Hepatic stellate cell (primary cell): ENCODE measurements at regions not wholly inside any gene's neighbourhood (a gene's known extent, or its start where the extent isn't known, plus 50 kb on each side); places are given as distances from the start of the nearest gene placed in this dataset.
"Not testable (repeated sequence)": the region's sequence is repeated elsewhere in the genome, so short reads cannot be mapped to it uniquely, and the experiment has no call there.

Experiments
- DNase-seq: peaks from one replicate; pipeline ENCODE4 v3.0.0; 2011; ENCODE audit warnings: low spot score

- DNase-seq = not testable (repeated sequence)
Measured at GRCh38 chr2:138315619-138316018, 186.0 kb upstream of the SPOPL start.

DNA sequence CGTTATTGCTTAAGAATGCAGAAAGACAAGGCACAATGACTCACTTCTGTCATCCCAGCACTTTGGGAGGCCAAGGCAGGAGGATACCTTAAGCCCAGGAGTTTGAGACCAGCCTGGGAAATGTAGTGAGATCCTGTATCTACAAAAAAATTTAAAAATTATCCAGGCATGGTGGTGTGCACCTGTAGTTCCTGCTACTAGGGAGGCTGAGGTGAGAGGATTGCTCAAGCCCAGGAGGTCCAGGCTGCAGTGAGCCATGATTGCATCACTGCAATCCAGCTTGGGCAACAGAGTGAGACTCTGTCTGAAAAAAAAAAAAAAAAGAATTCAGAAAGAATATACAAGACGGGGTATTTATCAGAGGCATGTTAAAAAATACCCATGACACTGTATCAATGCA lies 182.0 kb upstream of the SPOPL start:
- DNase-seq = no peak

GRCh38 chr2:138321458-138321857 lies 180.1 kb upstream of the SPOPL start:
- no peak for DNase-seq

- DNase-seq = no peak
Measured at GRCh38 chr2:138323382-138324067, 178.0 kb upstream of the SPOPL start.

DNA sequence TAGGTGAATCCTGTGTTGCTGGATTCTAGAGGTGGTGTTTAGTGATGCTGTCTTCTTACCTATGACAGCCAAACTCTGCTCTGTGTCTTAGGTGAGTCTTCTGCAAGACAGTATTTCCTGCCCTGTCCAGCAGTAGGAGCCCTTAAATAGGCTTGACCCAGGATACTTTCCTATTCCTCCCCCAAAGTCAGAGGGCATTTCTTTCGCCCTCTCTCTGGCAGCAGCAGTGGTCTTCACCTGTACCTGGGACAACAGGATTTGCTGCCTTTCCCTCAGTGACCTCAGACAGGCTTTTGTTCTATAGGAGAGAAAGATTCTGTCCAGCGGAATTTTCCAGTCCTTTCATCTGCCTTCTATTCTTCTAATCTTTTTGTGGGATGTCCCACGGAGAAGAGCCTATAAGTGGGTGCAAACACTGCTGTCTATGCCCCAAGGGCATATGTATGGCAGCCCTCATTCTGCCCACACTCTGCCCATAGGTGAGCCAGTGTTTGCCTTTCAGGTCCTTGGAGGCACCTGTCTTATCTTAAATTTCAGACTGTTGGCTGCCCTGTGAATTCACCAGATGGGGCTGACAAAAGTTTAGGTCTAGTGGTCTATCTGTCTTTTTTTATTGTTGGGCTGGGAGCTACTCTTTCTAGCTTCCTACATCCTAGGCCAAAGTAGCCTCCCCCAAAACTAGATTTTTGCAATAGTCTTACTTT lies 177.3 kb upstream of the SPOPL start:
- DNase-seq = no peak

GRCh38 chr2:138327967-138328366 lies 173.6 kb upstream of the SPOPL start:
- no peak for DNase-seq

GRCh38 chr2:138329162-138329561 lies 172.4 kb upstream of the SPOPL start:
- no peak for DNase-seq

DNA sequence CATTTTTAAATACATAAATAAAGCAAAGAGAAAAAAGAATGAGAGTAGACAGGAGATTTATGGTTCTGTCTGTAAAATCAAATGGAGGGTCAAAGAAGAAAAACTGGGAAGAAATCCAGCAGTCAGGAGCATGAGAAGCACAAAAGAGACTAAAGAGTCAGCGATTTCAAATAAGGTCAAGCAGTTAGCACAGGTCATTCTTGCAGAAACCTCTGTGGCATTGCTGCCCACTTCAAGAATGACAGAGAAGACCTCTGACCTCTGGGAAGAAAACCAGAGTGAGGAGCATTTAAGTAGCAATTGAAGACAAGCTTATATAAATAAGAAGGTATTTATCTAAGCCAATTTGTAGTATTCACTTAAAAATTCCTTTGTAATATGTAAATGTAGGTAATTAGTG lies 172.0 kb upstream of the SPOPL start:
- no peak for DNase-seq

DNA sequence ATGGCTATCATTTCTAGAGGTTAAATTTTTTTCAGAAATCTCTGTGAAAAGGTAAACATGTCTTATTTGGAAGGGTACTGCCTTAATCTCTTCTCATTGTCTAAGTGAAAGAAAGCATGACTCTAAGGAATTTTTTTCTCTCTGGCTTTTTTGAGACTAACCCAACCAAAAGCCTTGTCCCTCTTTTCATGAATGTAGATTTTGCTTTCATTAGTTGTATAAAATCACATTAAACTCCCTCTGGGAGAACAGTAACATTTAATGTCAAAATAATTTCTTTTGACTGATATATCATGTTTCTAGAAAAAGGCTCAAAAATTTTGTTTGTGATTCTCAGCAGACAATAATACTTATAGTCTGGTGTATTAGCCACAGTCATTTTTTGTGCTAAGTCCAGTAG lies 168.4 kb upstream of the SPOPL start:
- no peak for DNase-seq

DNA sequence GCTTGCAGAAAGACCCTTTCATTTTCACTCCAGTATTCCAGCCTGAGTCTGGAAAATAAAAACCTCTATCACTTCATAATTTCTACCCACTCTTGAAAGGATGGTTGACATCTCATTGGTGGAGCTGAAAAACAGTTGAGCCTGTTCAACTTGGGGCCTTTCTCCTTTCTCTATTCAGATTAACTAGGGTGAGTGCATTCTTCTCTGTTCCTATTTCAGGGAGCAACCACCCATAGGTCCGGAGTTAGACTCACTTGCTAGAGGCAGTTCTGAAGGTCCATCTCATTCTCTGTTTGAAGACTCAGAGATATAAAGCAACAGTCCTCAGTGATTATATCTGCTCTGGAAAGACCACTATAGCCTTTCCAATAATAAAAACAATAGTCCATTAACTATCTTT lies 167.9 kb upstream of the SPOPL start:
- DNase-seq = no peak

- no peak for DNase-seq
Measured at GRCh38 chr2:138334323-138334722, 167.2 kb upstream of the SPOPL start.

GRCh38 chr2:138335036-138335435 lies 166.5 kb upstream of the SPOPL start:
- no peak for DNase-seq

DNA sequence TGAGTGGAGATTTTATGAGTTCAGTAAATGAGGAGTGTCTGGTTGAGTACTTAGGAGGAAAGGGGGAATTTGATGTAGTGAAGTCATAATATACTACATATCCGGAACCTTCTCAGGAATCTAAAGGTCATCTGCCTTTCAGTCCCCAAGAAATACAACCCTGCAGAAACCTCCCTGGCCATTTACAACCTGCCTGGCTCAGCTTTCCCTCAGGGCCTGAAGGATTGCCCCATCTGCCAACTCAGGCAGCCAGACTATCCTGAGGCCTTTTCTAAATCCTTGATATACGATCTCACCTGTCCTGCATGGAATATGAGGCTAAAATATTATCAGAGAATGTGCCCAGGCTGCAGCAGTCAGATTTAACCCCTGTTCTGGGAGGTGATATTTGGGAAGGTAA lies 165.4 kb upstream of the SPOPL start:
- no peak for DNase-seq

DNA sequence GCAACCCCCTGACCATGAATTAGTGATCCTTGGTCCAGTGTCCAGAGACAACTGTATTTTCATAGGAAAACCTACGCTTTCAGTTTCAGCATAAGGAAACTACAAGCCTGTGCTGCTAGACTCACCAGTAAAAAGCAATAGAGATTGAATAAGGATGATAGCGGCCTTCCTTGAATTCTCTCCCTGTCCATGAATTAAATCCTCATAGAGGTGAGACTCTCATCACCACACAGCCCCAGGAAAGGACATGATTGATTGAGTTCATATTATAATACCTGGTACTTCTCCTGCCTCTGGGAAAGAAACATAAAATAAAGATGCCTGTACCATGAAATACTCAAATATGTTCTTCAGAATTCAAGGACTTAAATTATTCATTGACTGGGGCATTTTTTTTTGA lies 146.3 kb upstream of the SPOPL start:
- no peak for DNase-seq

DNA sequence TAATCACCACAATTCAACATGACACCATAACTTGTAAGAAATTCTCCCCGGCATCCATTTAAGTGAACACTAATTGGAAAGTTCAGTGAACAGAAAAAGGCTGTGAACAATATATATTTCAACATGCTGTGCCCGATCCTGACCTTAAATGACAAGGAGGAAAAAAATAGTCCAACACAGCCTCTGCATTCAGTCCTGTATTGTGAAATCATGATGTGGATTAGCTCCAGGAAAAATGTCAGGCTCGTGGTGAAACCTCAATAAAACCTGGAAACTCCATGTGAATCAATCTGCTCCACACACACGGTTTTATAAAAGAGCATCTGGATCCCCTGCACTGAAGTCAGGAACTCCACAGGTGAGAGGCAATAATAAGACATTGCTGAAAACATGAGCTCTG lies 145.4 kb upstream of the SPOPL start:
- no peak for DNase-seq

GRCh38 chr2:138359532-138359931 lies 142.0 kb upstream of the SPOPL start:
- DNase-seq = no peak

DNA sequence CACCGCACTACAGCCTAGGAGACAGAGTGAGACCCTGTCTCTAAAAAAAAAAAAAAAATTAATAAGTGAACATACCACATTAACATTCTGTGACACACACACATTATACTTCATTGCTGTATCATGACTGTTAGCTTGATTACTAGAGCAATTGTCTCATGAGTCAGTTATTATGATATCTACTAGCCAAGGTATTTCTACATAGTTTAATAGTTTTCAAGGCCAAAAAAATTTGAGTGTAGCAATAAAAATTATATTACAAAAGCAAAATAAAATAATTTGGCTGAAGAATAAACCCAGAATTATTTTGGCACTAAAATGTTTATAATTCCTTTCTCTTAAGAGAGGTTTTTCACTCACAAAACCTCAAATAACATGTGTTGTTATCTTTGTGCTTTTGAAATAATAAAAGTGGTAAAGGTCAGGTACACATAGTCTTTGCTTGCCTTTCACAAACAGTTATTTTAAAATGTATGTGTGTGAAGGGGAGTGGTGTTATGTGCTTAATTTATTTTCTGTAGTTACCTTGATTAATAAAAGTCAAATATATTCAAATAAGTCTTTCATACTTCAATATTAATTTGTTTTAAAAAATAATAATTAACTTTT lies 136.9 kb upstream of the SPOPL start:
- DNase-seq = no peak

DNA sequence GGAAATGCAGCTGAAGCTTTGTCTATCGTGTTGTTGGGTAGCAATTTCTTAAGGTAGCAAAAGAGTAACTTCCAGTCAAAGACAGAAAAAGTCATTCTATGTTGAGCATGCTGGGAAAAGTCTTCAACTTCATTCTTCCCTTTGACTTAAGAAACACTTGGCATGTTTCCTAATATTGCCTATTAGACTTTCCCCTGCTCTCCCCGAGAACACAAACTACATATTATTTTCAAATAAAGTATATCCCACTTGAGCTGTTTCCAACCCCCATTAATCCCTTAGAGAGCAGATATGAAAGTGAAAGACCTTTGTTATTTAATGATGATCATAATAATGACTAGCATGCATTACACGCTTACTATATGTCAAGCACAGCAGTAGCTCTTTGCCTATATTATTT lies 136.0 kb upstream of the SPOPL start:
- DNase-seq = no peak

DNA sequence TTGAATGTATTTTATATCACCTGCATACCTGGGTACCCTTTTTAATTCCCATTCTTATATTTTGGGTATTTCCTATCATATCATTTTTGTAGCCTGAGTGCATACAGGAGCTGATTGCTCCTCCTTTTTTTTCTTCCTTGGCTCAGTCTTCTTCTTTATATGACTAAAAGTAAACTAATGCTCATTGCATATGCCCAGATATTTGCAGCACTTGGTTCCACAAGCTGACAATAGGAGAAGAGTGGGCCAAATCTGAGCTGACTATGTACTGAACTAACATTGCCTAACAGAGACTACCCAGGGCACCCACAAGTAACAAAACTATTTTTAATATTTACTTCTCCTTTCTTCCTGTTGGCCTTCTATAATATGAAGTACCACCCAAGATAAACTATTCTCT lies 131.7 kb upstream of the SPOPL start:
- DNase-seq = no peak

GRCh38 chr2:138373993-138374408 lies 127.6 kb upstream of the SPOPL start:
- DNase-seq = peak; percentile 20

DNA sequence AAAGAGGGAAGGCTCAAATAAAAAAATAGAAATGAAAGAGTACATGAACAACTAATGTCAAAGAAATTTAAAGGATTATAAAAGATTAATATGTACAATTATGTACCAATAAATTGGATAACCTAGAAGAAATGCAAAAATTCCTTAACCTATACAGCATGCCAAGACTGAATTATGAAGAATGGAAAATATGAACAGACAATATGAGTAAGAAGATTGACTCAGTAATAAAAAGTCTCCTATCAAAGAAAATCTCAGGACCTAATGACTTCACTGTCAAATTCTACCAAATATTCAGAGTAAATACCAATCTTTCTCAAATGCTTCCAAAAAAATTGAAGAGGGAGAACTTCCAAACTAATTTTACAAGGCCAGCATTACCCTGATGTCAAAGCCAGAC lies 120.2 kb upstream of the SPOPL start:
- DNase-seq = no peak

DNA sequence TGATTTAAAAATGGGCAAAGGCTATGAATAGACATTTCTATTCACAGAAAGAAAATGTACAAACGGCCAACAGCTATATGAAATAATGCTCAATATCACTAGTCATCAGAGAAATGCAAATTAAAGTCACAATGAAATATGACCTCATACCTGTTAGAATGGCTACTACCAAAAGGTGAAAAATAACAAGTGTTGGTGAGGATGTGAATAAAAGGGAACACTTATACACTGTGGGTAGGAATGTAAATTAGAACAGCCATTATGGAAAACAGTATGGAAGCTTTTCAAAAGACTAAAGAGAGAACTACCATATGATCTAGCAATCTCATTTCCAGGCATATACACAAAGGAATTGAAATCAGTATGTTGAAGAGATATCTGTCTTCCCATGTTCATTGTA lies 118.9 kb upstream of the SPOPL start:
- DNase-seq = no peak

DNA sequence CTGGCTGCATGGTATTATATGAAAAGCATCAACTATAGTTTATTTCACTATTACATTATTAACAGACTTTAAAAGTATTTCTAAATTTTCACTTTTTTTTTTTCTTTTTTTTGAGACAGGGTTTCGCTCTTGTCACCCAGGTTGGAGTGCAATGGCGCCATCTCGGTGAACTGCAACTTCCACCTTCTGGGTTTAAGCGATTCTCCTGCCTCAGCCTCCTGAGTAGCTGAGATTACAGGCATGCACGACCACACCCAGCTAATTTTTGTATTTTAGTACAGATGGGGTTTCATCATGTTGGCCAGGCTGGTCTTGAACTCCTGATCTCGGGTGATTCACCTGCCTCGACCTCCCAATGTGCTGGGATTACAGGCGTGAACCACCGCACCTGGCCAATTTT lies 115.4 kb upstream of the SPOPL start:
- not testable (repeated sequence) for DNase-seq

DNA sequence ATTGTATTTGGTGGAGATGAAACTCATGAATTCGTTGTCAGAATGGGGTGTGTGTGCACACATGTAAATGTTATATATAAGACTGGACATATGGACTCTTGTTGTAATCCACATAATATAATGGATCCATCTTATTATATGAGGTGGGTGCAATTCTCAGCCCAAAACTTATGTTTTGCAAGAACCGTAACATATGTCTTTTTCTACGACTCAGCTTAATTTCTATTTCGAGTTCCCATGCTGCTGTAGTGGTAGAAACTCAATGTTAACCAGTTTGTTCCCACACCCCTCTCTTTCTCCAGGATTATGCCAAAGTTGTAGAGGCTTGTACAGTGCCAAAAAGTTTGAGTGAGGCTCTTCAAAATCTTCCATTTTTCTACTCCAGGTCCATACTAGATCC lies 112.5 kb upstream of the SPOPL start:
- DNase-seq = no peak
